SU-DHL-6 (cell line): ENCODE measurements at regions not wholly inside any gene's neighbourhood (a gene's known extent, or its start where the extent isn't known, plus 50 kb on each side); places are given as distances from the start of the nearest gene placed in this dataset.

Source experiments
- H2AFZ ChIP-seq: fragments of 200-600 bp; sonication (generic); 2 replicates; pipeline ENCODE4 v1.6.1; 2014; ENCODE audit warnings: low read depth, mild to moderate bottlenecking, moderate library complexity, mixed read lengths, antibody characterized with exemption, low read length; ENCODE audit not compliant: severe bottlenecking
- H3F3A ChIP-seq: fragments of 200-600 bp; shearing (Covaris generic); 2 replicates; pipeline ENCODE4 v1.6.0; 2016; ENCODE audit warnings: antibody characterized with exemption, mild to moderate bottlenecking; ENCODE audit not compliant: insufficient read depth
- H3K27ac ChIP-seq: fragments of 200-600 bp; sonication (generic); 2 replicates; pipeline ENCODE4 v1.5.1; 2016; ENCODE audit warnings: low read depth, mild to moderate bottlenecking, low read length, moderate library complexity, mixed read lengths
- H3K27me3 ChIP-seq: fragments of 200-600 bp; sonication (generic), shearing (Covaris generic); 2 replicates; pipeline ENCODE4 v1.6.0; 2014; ENCODE audit warnings: mild to moderate bottlenecking, low read length
- H3K36me3 ChIP-seq: fragments of 200-600 bp; sonication (generic); 2 replicates; pipeline ENCODE4 v1.6.1; 2014; ENCODE audit warnings: mild to moderate bottlenecking, low read length, mixed read lengths
- H3K4me2 ChIP-seq: fragments of 300-600, 200-600 bp; shearing (Covaris generic), sonication (generic); 2 replicates; pipeline ENCODE4 v1.6.0; 2014; ENCODE audit warnings: low read length, low read depth, mild to moderate bottlenecking; ENCODE audit not compliant: poor library complexity, severe bottlenecking
- H3K4me3 ChIP-seq: fragments of 200-600 bp; sonication (generic); 2 replicates; pipeline ENCODE4 v1.5.1; 2014; ENCODE audit warnings: antibody characterized with exemption, low read length, mild to moderate bottlenecking, mixed read lengths; ENCODE audit not compliant: insufficient read depth, poor library complexity, severe bottlenecking
- H3K79me2 ChIP-seq: fragments of 200-600 bp; sonication (generic); 2 replicates; pipeline ENCODE4 v1.6.1; 2014; ENCODE audit warnings: mild to moderate bottlenecking, low read length, moderate library complexity; ENCODE audit not compliant: insufficient read depth
- H3K9ac ChIP-seq: fragments of 200-600 bp; sonication (generic); 2 replicates; pipeline ENCODE4 v1.7.0; 2014; ENCODE audit warnings: mild to moderate bottlenecking, low read length
- H3K9me2 ChIP-seq: fragments of 200-600 bp; sonication (generic); replicated peaks from 2 replicates; pipeline ENCODE4 v1.6.1; 2014; ENCODE audit warnings: low read length; ENCODE audit not compliant: insufficient read depth
- H3K9me3 ChIP-seq: fragments of 200-600 bp; sonication (generic); 2 replicates; pipeline ENCODE4 v1.6.1; 2014; ENCODE audit warnings: low read length, mixed read lengths; ENCODE audit not compliant: insufficient read depth
- H4K20me1 ChIP-seq: fragments of 200-600 bp; sonication (generic); 2 replicates; pipeline ENCODE4 v1.6.1; 2014; ENCODE audit warnings: low read depth, mild to moderate bottlenecking, antibody characterized with exemption, low read length, moderate library complexity, mixed read lengths
- CTCF ChIP-seq: fragments of 200-600 bp; sonication (generic); IDR thresholded peaks from one replicate; pipeline ENCODE4 v1.5.1; 2017; ENCODE audit warnings: antibody characterized with exemption, mild to moderate bottlenecking, low read length, moderate library complexity; ENCODE audit not compliant: insufficient read depth, poor library complexity, severe bottlenecking
- EZH2phosphoT487 ChIP-seq: fragments of 200-600 bp; sonication (generic), shearing (Covaris generic); conservative IDR thresholded peaks from 2 replicates; pipeline ENCODE4 v1.6.1; 2018; ENCODE audit warnings: mild to moderate bottlenecking, antibody characterized with exemption, low read length, moderate library complexity, mixed read lengths

DNA sequence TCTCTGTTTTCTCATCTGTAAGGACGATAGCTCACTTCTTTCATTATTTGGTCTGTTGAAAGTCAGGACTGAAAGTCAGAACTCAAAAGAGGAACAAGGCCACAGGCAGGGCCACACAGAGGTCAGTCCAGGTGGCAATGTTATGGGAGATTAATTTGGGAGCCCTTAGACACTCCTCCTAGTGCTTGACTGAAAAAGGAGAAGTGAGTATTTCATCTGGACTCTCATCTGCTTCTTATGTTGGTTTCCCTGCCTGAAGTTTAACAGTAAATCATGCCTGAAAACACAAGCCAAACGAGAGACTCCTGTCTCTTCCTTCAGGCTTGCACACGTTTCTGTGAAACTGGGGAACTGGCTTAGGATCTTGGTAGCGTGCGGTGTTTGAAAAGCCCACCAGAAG is 248.5 kb downstream of the BUB3 start:
- peaks cover 5% of the 10 kb centered on the region; the same call in 1 of the 2 replicates for H3K36me3 ChIP-seq
- H3K4me3 ChIP-seq = no peak overlapping the region
- H3F3A ChIP-seq = no peaks in the 10 kb centered on the region
- H2AFZ ChIP-seq = no peak overlapping the region
- no peak overlapping the region for H3K27ac ChIP-seq
- no peaks in the 10 kb centered on the region for H3K79me2 ChIP-seq
- H3K9me2 ChIP-seq = no peaks in the 10 kb centered on the region
- no peaks in the 10 kb centered on the region for H4K20me1 ChIP-seq
- no peak overlapping the region for H3K9ac ChIP-seq
- peaks cover 9% of the 10 kb centered on the region; the same call in 1 of the 2 replicates for H3K9me3 ChIP-seq
- TF ChIP-seq CTCF (no peak), EZH2phosphoT487 (no peak)
- H3K27me3 ChIP-seq = no peaks in the 10 kb centered on the region
- H3K4me2 ChIP-seq = no peak overlapping the region

- Histone ChIP-seq H3F3A (no peaks in the 10 kb centered on the region), H3K9me2 (no peaks in the 10 kb centered on the region), H2AFZ (no peak overlapping the region), H3K79me2 (no peaks in the 10 kb centered on the region), H3K27me3 (no peaks in the 10 kb centered on the region), H3K9me3 (peaks cover 9% of the 10 kb centered on the region; the same call in 1 of the 2 replicates), H3K27ac (no peak overlapping the region), H3K9ac (no peak overlapping the region), H3K4me3 (no peak overlapping the region), H3K36me3 (peaks cover 5% of the 10 kb centered on the region; the same call in 1 of the 2 replicates), H3K4me2 (no peak overlapping the region), H4K20me1 (no peaks in the 10 kb centered on the region)
- no peak for TF ChIP-seq CTCF
- no peak for TF ChIP-seq EZH2phosphoT487
These were observed 250.2 kb downstream of the BUB3 start for GRCh38 chr10:123404357-123404756.

GRCh38 chr10:123408660-123409059 is 254.5 kb downstream of the BUB3 start:
- no peak overlapping the region for H3K9ac ChIP-seq
- H4K20me1 ChIP-seq = no peaks in the 10 kb centered on the region
- no peaks in the 10 kb centered on the region for H3K79me2 ChIP-seq
- peaks cover 8% of the 10 kb centered on the region; the same call in 1 of the 2 replicates for H3K9me3 ChIP-seq
- H3K27me3 ChIP-seq = no peaks in the 10 kb centered on the region
- no peak overlapping the region for H2AFZ ChIP-seq
- H3K27ac ChIP-seq = no peak overlapping the region
- no peaks in the 10 kb centered on the region for H3K9me2 ChIP-seq
- H3K4me2 ChIP-seq = no peak overlapping the region
- TF ChIP-seq EZH2phosphoT487 (no peak), CTCF (no peak)
- H3K4me3 ChIP-seq = no peak overlapping the region
- no peaks in the 10 kb centered on the region for H3F3A ChIP-seq
- H3K36me3 ChIP-seq = peaks cover 5% of the 10 kb centered on the region; the same call in 1 of the 2 replicates

DNA sequence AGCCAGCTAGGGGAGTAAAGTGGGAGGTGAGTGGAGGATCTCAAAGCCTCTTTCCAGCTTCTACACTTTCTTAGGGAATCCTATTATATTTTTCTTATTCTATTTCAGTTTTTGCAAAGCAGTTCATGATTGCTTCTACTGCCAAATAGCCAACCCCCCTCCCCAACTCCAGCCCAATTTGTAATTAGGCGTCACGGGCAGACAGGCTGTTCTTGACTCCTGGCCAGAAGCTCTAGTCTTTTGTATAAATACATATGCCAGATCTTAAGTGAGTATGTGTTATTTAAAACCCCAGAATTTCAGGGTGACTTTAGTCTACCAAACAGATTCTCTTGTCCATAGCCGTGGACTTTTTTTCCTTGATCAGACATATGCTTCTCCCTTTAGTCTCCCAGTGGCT is 255.2 kb downstream of the BUB3 start:
- Histone ChIP-seq H2AFZ (no peak overlapping the region), H3F3A (no peaks in the 10 kb centered on the region), H3K9ac (no peak overlapping the region), H3K9me2 (no peaks in the 10 kb centered on the region), H4K20me1 (no peaks in the 10 kb centered on the region), H3K4me3 (no peak overlapping the region), H3K27me3 (no peaks in the 10 kb centered on the region), H3K27ac (no peak overlapping the region), H3K4me2 (no peak overlapping the region), H3K9me3 (peaks cover 3% of the 10 kb centered on the region; the same call in 1 of the 2 replicates), H3K79me2 (no peaks in the 10 kb centered on the region), H3K36me3 (peaks cover 4% of the 10 kb centered on the region; the same call in 1 of the 2 replicates)
- TF ChIP-seq CTCF (no peak), EZH2phosphoT487 (no peak)
